DND-41 (cell line): ENCODE measurements at regions not wholly inside any gene's neighbourhood (a gene's known extent, or its start where the extent isn't known, plus 50 kb on each side); places are given as distances from the start of the nearest gene placed in this dataset.

ENCODE experiments used
- ATAC-seq: fragments of 200-7000 bp; cut with Tn5 transposase; 3 replicates; pipeline ENCODE4 v1.9.1; 2021; ENCODE audit warnings: low read depth; ENCODE audit not compliant: insufficient read depth
- DNase-seq: peaks from one replicate; pipeline ENCODE4 v3.0.0-alpha.2; 2020
- H2AFZ ChIP-seq: 2 replicates; pipeline ENCODE4 v1.6.0; 2012; ENCODE audit warnings: low read depth, low read length
- H3K27ac ChIP-seq: 2 replicates; pipeline ENCODE4 v1.5.1; 2012; ENCODE audit warnings: low read length, inconsistent platforms
- H3K27me3 ChIP-seq: fragments of 200-600 bp; sonication (generic); 2 replicates; pipeline ENCODE4 v1.6.0; 2012; ENCODE audit warnings: low read length, mild to moderate bottlenecking, inconsistent platforms; ENCODE audit not compliant: insufficient read depth, poor library complexity
- H3K36me3 ChIP-seq: 2 replicates; pipeline ENCODE4 v1.5.1; 2012; ENCODE audit warnings: low read length, inconsistent platforms; ENCODE audit not compliant: insufficient read depth
- H3K4me1 ChIP-seq: 2 replicates; pipeline ENCODE4 v1.5.1; 2012; ENCODE audit warnings: mild to moderate bottlenecking, low read length; ENCODE audit not compliant: insufficient read depth
- H3K4me2 ChIP-seq: 2 replicates; pipeline ENCODE4 v1.6.0; 2012; ENCODE audit warnings: mild to moderate bottlenecking, moderate library complexity, low read length, inconsistent platforms; ENCODE audit not compliant: insufficient read depth
- H3K4me3 ChIP-seq, 2 experiments: fragments of 200-600 bp in 1 of 2; shearing (Covaris generic) in 1 of 2; 2 replicates each; pipeline ENCODE4 v1.5.1; 2012 to 2016; ENCODE audit warnings: inconsistent platforms in 2 of 2, low read length in 2 of 2, mild to moderate bottlenecking in 2 of 2, low read depth in 1 of 2, moderate library complexity in 1 of 2
- H3K79me2 ChIP-seq: 2 replicates; pipeline ENCODE4 v1.6.0; 2012; ENCODE audit warnings: low read length, inconsistent platforms; ENCODE audit not compliant: insufficient read depth
- H3K9ac ChIP-seq: 2 replicates; pipeline ENCODE4 v1.6.0; 2012; ENCODE audit warnings: low read depth, mild to moderate bottlenecking, inconsistent platforms, low read length, moderate library complexity
- H3K9me3 ChIP-seq: 2 replicates; pipeline ENCODE4 v1.5.1; 2012; ENCODE audit warnings: low read length, moderate library complexity, mild to moderate bottlenecking, inconsistent platforms; ENCODE audit not compliant: insufficient read depth, severe bottlenecking
- H4K20me1 ChIP-seq: 2 replicates; pipeline ENCODE4 v1.6.0; 2012; ENCODE audit warnings: low read length; ENCODE audit not compliant: insufficient read depth
- EZH2 ChIP-seq: IDR thresholded peaks from 3 replicates; pipeline ENCODE4 v1.6.1; 2012; ENCODE audit warnings: borderline replicate concordance, low read depth, mild to moderate bottlenecking, moderate library complexity, low read length, inconsistent platforms; ENCODE audit not compliant: severe bottlenecking
- TF ChIP-seq, protein P1 (sequence below): IDR thresholded peaks from 2 replicates; pipeline ENCODE4 v1.5.1; 2012; ENCODE audit warnings: borderline replicate concordance, low read length, moderate library complexity, mild to moderate bottlenecking; ENCODE audit not compliant: poor library complexity, severe bottlenecking; ENCODE audit errors: extremely low read depth

DNA sequence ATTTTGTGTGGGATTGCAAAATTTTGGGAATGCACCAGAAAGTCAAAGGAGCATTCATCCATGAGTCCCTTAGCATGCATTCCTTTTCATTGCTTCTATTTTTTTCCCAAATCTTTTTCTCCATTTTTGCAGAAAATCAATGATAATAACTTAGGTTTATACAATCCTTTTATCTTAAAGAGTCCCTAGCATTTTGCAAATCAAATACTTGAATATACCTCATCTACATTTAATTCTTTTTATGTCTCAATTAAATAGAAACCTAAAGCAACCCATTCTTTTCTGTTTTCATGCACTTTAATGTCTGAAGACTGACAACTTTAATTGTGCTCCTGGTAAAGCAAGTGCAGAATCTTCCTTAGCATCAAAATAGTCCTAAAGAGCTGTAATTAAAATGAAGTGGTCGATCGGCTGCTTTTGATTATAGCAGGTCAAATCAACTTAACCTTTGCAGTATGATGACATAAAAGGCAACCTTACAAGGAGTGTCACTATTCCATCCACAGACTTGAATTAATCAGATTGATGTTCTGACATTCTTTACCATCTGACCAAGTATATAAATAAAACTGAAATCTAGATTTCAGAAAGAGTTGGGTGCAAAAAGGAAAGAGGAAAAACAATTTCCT lies 168.4 kb downstream of the ALG10B start:
- H3K27me3 ChIP-seq, result no peaks in the 10 kb centered on the region
- DNase-seq (no peak), ATAC-seq (no peak)
- no peaks in the 10 kb centered on the region for H3K79me2 ChIP-seq
- no peak overlapping the region for H3K4me2 ChIP-seq
- H4K20me1 ChIP-seq, result no peaks in the 10 kb centered on the region
- no peak for TF ChIP-seq EZH2
- TF ChIP-seq, protein P1, sequence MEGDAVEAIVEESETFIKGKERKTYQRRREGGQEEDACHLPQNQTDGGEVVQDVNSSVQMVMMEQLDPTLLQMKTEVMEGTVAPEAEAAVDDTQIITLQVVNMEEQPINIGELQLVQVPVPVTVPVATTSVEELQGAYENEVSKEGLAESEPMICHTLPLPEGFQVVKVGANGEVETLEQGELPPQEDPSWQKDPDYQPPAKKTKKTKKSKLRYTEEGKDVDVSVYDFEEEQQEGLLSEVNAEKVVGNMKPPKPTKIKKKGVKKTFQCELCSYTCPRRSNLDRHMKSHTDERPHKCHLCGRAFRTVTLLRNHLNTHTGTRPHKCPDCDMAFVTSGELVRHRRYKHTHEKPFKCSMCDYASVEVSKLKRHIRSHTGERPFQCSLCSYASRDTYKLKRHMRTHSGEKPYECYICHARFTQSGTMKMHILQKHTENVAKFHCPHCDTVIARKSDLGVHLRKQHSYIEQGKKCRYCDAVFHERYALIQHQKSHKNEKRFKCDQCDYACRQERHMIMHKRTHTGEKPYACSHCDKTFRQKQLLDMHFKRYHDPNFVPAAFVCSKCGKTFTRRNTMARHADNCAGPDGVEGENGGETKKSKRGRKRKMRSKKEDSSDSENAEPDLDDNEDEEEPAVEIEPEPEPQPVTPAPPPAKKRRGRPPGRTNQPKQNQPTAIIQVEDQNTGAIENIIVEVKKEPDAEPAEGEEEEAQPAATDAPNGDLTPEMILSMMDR, result no peak
- no peaks in the 10 kb centered on the region for H3K36me3 ChIP-seq
- H3K9ac ChIP-seq, result no peak overlapping the region
- no peaks in the 10 kb centered on the region for H3K4me1 ChIP-seq
- H3K4me3 ChIP-seq, result no peak overlapping the region
- H2AFZ ChIP-seq, result no peak overlapping the region
- H3K9me3 ChIP-seq, result no peaks in the 10 kb centered on the region
- no peak overlapping the region for H3K27ac ChIP-seq

DNA sequence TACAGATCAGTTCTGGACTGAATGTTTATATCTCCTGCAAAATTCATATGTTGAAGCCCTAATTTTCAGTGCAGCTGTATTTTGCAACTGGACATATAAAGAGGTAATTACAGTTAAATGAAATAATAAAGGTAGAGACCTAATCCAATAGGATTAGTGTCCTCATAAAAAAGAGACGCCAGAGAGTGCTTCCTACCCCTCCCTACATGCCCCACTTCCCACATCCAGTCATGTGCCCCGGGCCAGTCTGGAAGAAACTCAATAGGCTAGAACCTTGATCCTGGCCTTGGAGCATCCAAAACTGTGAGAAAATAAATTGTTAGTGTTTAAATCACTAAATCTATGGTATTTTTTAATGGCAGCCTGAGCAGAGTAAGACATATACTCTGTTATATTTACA lies 172.3 kb downstream of the ALG10B start:
- H2AFZ ChIP-seq, result no peak overlapping the region
- H3K9me3 ChIP-seq, result no peaks in the 10 kb centered on the region
- H3K4me1 ChIP-seq, result no peaks in the 10 kb centered on the region
- no peak overlapping the region for H3K4me2 ChIP-seq
- TF ChIP-seq, protein P1, result no peak
- no peak for TF ChIP-seq EZH2
- DNase-seq (no peak), ATAC-seq (no peak)
- no peaks in the 10 kb centered on the region for H3K36me3 ChIP-seq
- H3K4me3 ChIP-seq, result no peak overlapping the region
- no peaks in the 10 kb centered on the region for H3K27me3 ChIP-seq
- H4K20me1 ChIP-seq, result no peaks in the 10 kb centered on the region
- no peak overlapping the region for H3K9ac ChIP-seq
- no peaks in the 10 kb centered on the region for H3K79me2 ChIP-seq
- no peak overlapping the region for H3K27ac ChIP-seq

DNA sequence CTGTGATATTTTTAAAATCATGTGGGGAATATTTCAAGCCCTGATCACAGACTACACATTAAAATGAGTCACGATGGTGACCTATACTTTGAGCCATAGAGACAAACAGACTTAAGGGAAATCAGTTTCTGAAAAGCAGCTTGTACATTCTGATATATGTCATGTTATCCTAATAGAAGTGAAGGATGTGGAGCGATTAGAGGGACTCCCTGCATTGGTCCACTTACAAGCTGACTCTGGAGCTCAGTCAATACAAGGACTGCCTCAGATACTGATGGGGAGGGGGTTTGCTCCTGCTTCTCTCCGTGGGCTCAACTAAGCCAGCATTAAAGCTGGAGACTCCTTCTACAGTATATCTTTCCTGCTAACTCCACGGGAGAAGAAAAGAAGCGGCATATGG lies 173.5 kb downstream of the ALG10B start:
- Histone ChIP-seq H4K20me1 (no peaks in the 10 kb centered on the region), H3K36me3 (no peaks in the 10 kb centered on the region), H3K27ac (no peak overlapping the region), H3K9ac (no peak overlapping the region), H3K4me1 (no peaks in the 10 kb centered on the region), H2AFZ (no peak overlapping the region), H3K4me3 (no peak overlapping the region), H3K4me2 (no peak overlapping the region), H3K9me3 (no peaks in the 10 kb centered on the region), H3K27me3 (no peaks in the 10 kb centered on the region), H3K79me2 (no peaks in the 10 kb centered on the region)
- DNase-seq (no peak), ATAC-seq (no peak)
- TF ChIP-seq, protein P1, result no peak
- TF ChIP-seq EZH2, result no peak
